SHP77 treated with DMSO at 0.1 percent for 48 hours (cell line): ENCODE measurements at regions not wholly inside any gene's neighbourhood (a gene's known extent, or its start where the extent isn't known, plus 50 kb on each side); places are given as distances from the start of the nearest gene placed in this dataset.

ENCODE experiments used
- DNase-seq: peaks from one replicate; lab custom pipeline; 2025; lab: John Stamatoyannopoulos, UW

DNA sequence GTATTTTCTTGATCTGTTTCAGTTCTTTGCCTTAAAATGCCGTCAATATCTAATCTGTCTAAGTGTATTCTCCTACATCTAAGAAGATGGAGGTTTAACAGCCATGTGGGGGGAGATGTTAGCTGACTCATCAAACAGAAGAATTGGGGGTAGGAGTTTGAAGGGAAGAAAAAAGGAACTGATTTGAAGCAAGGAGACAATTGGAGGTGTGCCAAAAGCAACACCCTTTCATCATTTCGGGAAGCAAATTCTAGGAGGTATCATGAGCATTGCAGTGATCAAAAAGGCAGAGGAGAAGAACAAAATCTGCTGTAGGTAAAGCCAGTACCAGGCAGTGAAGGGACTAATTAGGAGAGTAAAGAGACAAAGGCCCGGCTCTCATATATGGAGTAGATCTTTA is 337.3 kb upstream of the TBC1D5 start:
- DNase-seq: no peak

DNA sequence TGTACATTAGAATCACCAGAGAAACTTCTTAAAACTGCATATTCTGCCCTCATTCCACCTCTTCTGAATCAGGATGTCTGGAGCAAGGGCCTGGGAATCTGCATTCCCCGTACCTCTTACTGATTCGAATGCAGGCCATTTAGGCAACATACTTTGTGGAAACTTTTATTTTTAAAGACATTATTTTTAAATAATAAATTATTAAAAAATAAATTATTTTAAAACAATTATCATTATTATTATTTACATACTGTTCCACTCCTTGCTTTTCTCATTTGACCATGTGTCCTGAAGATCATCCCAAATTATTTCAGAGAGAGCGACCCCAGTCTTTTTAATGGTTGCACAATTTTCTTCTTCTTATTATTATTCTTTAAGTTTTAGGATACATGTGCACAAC is 336.6 kb upstream of the TBC1D5 start:
- no peak for DNase-seq

DNA sequence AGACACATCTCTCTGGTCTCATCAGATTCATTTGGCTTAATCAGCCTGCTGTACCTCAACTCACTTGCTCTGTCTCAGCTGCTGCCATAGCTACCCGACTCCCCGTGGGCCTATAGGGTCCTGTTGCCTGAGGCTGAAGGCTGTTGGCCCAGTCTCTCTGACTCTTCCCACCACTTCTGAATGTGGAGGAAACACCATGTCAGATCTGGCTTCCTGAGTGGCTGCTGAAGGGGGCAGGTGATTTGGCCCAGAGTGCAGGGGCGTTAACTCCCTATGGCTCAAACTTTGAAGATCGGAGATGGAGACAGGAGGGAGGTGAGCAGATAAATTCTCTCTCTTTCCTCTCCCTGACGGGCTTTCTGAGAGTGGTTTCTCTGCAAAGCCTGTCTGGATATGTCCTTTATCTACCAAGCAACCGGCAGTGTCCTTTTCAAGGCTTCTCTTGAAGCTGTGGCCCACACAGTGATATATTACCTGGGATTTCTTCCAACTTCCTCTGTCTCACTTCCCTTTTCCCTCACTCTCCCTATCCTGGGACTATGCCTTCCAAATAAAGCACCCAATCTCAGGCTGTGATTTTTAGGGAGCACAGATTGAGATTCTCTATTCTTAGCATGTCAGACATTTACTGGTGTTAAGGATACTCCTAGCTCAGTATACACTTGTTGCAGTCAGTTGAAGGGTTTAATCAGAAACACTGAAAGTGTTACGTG is 334.9 kb upstream of the TBC1D5 start:
- no peak for DNase-seq

DNA sequence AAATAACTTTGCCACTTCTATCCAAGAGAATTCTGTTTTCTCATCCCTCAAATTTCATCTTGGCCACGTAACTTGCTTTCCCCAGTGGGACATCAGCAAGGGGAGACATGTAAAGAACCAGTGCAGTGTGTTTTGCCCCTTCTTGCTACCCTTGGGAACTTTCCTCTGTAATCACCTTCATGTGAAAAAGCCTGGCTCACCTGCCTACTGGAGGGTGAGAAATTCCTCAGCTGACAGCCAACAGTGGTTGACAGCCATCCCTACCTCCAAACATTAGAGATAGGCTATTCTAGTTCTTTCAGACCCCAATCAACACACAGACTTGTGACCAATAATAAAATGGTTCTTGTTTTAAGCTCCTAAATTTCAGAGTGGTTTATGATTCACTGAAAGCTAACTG is 333.9 kb upstream of the TBC1D5 start:
- DNase-seq: no peak

DNA sequence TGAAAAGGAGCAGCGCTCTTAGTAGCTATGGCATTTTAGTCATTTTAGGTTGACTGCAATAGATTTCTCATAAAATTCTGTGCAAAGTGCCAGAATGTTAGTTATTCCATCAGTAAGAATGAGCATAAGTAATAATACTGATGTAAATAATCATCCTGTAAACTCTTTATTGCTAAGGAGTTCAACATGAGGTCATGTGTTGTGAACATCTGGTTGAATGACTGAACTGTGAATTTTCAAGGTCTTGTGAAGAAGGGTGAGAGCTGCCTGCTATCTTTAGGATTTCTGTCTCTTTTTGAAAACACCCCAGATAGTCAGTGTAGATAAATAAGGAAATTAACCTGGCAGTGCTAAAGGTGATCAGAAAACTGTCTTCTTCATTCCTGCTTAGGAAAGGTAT is 333.4 kb upstream of the TBC1D5 start:
- DNase-seq: no peak

DNA sequence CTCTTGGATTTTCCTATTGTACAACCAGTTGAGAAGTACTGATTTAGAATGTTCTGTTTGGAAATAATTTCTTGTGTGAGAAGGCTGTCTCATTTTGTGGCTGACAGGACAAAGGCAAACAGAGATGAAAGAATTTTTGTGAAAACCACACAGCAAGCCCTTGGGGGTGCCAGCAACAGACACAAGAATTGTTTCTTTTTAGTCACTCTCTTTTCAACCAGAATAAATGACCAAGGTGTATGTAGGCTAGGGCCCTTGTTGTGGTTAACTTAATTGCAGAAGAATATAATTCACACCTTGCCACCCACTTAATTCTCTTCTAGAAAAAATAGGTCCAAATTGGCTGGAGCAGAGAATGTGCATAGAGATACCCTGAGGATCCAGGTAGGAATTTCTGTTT is 329.4 kb upstream of the TBC1D5 start:
- DNase-seq: no peak

DNA sequence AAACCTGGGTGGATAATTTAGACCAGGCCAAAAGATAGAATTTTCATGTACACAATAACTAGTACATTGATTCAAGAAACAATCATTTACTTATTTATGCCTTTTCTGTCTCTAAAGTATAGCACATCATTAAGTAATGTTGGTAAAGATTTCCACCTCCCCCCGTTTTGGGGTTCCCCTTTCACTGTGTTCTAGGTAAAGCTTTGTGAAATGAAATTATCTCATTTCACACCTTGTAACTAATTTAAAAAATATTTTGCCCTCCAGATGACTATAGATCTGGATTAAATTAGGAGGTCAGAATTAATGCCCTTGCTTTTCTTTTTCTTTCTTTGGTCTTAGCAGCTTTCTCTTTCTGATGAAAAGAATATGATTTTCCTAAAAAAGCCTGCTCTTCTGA is 328.5 kb upstream of the TBC1D5 start:
- no peak for DNase-seq

DNA sequence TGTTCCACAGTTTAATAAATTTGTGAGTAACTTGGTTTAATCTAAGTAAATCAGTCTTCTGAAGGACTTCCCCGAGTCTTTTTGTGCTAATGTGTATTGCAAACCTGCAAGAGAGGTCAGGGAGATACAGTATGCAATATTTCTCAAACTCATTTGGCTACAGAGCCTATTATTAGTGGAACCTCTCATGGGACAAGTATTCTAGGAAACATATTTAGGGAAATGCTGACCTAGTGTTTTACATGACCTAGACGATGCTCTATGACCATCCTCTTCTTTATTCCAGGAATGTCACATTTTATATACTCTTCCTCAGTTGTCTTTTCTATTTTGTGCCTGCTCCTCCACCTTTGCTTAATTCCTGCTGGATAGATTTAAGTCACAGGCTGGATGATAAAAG is 327.8 kb upstream of the TBC1D5 start:
- no peak for DNase-seq

DNA sequence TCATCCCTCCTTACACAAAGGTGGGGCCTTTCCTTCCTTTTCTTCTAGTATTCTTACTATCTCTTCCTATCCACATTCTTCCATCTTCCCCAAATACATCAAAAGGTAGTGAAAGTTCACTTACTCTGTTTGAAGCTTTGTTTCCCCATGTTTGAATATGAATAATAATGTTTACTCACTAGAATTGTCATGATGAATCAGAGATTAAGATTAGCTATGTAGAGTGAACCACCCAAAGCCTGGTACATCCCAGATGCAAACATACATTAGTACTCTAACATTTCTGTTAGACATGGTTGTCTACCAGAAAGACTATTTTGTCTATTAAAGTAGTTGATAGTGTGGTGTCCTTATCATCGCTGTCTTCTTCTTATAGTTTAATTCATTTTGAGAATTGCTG is 327.1 kb upstream of the TBC1D5 start:
- no peak for DNase-seq

DNA sequence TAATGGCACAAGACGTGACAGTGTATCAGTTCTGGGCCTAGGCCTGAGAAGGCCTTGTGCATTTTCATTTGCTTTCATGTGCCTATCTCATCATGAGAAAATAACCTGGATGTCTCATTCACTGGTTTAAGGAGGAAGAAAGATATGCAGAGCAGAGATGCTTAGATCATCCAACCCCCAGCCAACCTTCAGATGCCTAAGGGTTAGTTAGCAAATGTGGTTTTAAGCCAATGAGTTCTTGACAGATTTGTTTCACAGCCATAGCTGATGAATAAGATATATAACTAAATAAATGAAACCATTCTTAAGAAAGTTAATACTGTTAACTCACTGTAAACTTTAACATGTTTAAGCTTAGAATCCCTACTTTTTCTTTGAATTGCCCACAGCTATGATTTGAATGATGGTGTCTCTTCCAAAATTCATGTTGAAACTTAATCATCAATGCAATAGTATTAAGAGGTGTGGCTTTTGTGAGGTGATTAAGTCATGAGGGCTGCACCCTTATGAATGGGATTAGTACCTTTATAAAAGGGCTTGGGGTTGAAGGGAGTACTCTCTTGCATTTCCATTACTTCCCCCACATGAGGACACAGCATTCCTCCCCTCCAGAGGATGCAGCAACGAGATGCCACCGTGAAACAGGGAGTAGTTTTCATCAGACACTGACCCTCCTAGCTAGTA is 324.6 kb upstream of the TBC1D5 start:
- no peak for DNase-seq

DNA sequence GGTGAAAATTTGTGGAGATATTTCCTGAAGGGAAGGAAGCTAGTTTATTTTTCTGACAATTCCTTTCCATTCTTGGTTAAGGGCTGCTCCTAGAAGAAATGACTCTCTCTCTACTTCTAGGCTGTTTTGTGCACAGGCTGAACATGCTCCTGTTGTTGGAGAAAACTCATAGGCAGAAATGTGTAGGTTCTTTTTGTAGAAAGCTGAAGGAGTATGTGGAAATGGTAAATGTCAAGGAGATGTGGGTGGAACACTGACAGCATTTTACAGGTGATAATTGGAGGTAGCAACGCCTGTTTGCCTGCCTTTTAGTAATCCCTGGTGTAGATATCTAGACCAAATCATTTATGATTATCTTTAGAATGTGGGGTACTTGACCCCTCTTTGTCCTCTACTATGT is 322.2 kb upstream of the TBC1D5 start:
- no peak for DNase-seq

DNA sequence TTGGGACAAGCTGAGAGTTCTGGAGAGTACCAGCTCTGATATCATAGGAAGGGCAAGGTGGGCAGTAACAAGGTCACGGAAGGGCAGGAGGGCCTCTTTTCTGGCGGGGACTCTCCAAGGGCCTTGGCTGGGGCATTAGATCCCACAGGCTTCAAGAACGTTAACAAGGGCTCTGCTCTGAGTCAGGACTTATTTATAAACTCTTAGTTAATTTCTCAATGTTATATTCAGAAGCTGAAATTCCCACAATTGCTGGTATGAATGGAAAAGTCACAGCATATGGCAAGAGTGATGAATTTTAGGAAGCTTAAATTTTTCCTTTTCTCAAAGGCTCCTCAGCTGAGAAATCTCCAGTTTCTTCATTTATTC is 320.2 kb upstream of the TBC1D5 start:
- no peak for DNase-seq

DNA sequence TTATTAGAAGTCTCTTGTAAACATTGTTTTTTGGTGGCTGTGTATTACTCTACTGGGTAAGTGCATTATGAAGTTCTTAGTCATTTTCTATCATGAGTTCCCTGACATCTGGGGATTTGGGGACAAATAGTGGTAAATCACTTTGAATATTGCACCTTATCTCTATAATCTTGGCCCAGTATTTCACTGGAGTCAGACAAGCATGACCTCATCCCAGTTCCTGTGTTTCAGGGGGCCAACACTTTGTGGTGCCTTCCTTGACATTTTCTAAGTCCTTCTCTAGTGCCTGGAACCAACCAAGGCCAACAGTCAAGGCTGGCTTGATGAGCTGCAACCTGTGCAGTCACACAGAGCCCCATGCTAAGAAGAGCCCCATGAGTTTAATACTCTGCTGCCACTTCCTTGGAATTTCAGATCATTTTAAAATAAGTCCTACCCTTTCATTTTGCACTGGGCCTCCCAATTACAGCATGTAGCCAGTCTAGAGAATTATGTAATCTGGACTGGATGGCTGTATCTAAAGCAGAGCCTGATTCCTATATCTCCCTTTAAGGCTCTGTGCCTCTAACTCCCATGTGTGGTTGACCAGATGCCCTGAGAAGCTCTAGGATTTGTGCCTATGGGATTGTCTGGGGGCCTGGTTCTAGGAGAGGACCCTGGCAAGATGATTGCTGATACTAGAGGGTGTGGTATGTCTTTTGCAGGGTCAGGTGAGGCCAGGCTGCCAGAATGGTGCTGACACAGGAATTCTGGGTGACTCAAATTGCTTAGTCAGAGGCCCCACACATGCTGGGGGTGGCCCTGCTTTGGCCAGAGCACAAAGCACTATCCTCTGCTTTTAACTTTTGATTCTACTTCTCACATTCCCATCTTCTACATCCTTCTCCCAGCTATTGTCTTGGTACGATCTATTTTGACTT is 319.6 kb upstream of the TBC1D5 start:
- DNase-seq: no peak

DNA sequence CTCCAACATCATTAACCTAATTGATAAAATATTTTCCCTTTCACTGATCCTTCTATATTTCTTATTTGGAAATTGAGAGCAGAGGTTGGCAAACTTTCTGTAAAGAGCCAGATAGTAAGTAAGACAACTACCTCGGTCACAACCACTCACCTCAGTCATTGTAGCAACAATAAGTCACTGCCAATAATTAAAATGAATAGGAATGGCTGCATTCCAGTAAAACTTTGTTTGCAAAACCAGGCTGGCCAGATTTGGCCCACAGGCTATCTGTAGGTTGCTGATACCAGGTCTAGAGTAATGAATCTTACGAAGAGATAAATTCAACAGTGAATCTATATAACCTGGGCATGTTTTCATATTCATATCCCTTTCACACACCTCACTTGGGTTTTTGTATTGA is 316.2 kb upstream of the TBC1D5 start:
- no peak for DNase-seq

DNA sequence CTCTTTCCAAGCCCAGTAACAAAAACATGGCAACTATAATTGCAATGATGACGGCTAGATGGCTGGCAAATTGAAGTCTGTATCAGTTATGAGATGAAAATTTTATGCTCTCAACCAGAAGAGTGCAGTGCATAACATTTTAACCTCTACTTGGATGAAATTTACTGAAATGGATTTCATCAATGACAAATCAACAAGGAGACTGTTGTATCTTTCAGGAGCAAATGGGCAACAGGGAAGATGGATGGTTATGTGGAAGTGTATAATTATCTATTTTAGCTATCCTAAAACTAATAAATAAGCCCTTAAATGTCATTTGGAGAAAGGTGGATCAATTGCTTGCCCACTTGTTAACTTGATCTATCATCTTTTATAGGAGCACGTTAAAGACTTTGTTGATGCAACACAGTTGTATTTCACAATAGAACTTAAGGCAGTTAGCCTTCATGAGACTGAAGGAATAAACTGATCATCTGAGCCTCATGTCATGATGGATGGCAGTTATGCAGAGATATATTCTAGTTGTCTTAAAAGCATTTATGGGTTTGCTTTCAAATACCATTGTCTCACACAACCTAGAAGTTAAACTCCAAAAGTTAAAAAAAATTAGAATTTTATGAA is 315.1 kb upstream of the TBC1D5 start:
- DNase-seq: no peak

DNA sequence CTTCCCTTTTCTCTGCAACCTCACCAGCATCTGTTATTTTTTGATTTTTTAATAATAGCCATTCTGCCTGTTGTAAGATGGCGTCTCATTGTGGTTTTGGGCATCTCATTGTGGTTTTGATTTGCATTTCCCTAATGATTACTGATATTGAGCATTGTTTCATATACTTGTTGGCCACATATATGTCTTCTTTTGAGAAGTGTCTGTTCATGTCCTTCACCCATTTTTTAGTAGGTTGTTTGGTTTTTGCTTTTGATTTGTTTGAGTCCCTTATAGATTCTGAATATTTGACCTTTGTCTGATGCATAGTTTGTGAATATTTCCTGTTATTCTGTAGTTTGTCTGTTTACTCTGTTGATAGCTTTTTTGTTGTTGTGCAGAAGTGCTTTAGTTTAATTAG is 312.2 kb upstream of the TBC1D5 start:
- no peak for DNase-seq

DNA sequence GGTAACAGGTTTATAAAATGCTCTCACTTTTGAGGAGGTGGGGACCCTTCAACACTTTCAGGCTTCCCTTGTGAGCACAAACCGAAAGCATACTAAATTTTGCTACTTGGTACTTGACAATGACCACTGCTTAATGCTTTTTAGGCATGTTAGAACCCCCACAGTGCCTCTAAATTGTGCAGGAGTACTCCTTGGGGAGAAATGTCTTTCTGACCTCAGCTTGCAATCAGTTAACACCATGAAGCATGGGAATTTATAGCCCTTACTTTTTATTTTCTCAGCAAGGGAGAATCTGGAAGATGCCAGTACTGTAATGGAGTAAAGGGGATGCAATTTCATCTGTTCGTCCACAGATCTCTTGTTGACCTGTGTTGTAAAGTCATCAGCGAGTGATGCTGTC is 308.9 kb upstream of the TBC1D5 start:
- no peak for DNase-seq

DNA sequence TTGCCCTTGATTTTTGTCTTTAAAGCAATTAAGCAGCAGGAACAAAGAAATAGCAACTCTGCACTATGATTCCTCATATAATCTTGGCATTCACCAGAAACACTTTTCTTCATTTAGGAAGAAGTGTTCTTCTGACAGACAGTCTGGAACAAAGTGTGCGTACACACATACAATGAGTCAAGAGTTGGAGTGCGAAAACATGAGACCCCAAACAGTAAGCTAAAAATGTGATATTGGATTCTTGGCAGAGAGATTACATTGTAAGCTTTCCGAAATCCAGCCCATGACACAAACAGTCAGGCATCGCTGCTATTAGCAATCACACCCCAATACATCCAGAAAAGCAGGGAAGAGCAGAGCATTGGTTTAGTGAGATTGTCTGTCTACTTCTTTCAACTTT is 306.7 kb upstream of the TBC1D5 start:
- no peak for DNase-seq

DNA sequence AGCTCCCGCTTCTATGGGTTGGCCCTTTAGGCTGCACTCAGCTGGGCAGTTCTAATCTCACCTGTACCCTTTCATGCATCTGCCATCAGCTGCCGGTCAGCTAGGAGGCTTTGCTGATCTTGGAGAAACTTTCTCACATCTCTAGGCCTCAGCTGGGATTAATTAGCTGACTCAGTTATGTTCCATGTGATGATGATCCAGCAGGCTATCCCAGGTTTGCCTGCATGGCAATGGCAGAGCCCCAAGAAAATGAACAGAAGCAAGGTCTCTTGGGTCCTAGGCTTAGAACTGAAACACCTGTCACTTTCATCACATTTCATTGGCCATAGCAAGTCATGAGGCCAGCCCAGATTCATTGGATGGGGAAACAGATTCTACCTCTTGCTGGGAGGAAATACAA is 304.6 kb upstream of the TBC1D5 start:
- no peak for DNase-seq

DNA sequence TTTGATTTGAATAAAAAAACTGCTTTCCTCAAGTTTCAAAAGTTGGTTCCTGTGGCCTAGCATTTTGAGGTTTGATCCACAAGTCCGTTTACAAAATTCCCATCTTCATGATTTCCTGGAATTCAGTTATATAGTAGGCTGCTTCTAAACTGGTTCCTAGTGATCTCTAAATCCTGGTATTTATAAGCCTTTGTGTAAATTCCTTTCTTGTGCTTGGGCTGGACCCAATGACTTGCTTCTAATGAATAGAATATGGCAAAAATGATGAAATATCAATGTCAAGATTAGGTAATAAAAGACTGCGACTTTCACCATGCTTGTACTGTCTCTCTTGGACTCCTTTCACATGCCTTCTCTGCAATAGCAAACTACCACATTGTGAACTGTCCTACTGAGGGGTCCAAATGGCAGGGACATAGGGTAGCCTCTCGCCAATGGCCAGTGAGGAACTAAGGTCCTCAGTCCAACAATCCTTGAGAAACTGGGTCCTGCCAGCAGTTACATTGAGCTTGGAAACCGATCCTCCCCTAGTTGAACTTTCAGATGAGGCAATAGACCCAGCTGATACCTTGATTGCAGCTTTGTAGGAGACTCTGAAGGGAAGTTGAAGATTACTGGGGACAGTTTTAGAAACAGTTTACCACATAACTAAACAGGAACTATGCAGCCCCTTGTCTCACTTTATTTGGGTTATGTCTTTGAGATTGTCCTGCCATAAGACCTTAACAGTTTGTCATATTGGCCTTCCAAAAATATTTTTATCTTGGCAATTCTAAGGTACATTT is 303.9 kb upstream of the TBC1D5 start:
- no peak for DNase-seq

DNA sequence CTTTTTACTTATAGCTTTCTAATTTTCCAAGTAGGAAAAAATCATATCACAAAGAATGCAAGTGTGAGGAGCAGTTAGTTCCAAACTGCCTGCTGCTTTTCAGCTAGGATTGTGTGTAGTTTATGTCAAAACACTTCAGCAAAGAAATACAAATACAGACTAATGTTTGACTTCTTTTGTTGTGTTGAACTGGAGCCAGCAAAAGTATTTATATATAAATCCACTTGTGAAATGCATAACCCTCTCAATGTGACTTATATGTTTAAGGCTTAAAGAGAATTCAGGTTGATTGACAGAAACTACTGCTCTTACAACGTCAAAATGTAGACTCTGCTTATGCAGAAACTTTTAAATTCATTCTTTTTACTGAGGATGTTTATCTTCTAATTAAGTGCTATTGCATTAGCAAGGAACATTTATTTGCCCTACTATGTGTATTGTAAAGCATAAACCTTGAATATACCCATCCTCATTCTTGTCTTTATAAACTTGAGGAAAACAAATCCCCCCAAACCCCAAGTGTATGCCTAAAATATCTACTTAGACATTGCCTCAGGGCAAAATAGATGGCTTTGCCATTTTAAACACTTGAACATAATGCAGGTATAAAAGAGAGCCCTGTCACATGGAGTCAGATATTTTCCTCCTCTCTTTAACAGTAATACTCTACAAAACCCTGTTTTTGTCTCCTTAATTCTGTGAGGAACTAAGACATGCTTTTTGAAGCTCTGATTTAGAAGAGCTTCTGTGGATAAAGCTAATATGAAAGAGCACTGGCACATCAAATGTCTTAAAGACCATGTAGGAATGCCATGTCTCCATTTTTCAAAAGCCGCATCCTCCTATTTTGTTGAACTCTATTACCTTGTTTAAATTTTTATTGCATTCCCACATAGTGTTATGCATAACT is 302.8 kb upstream of the TBC1D5 start:
- DNase-seq: no peak
